ENCODE measurements at regions not wholly inside any gene's neighbourhood (a gene's known extent, or its start where the extent isn't known, plus 50 kb on each side); places are given as distances from the start of the nearest gene placed in this dataset.

GRCh38 chr17:63095459-63095858, 129.4 kb downstream of the TANC2 start:
- no peak for TF ChIP-seq RAD21 (IDR thresholded peaks at IDR 0.05; ENCODE audit: low read depth)

DNA sequence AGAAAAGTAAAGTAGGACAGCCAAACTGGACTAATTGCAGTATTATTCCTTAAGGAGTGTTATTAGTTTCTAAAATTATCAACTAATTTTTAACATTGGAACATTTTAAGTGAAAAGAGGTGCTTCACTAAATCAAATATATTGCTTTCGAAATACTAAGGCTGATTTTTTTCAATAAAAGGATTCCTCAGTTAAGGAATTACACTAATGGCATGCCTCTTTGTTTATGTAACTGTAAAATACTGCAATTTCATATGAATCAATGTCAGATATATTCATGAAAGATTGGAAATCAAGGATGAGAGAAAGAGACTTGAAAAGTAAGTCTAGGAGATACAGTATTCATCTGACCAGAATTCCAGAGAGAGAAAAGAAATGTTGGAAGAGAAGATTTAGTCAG, 129.8 kb downstream of the TANC2 start:
- no peak for TF ChIP-seq TEAD4 (IDR thresholded peaks at IDR 0.05)
- TF ChIP-seq, protein P1, sequence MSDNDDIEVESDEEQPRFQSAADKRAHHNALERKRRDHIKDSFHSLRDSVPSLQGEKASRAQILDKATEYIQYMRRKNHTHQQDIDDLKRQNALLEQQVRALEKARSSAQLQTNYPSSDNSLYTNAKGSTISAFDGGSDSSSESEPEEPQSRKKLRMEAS (IDR thresholded peaks at IDR 0.05) = no peak
- TF ChIP-seq TCF12 (IDR thresholded peaks at IDR 0.05; ENCODE audit: low read depth) = no peak
- no peak for TF ChIP-seq ZBTB7A (IDR thresholded peaks at IDR 0.05; ENCODE audit: low read depth)
- no peak for TF ChIP-seq EGR1 (IDR thresholded peaks at IDR 0.05)
- no peak for TF ChIP-seq RAD21 (IDR thresholded peaks at IDR 0.05; ENCODE audit: low read depth)
- TF ChIP-seq USF1 (IDR thresholded peaks at IDR 0.05) = no peak
- TF ChIP-seq EP300 (IDR thresholded peaks at IDR 0.05; ENCODE audit: borderline replicate concordance) = no peak
- no peak for TF ChIP-seq TAF1 (IDR thresholded peaks at IDR 0.05; ENCODE audit: low read depth)
- TF ChIP-seq CREB1 (IDR thresholded peaks at IDR 0.05; ENCODE audit: low read depth) = no peak
- TF ChIP-seq FOXM1 (IDR thresholded peaks at IDR 0.05; ENCODE audit: borderline replicate concordance, low read depth) = no peak

DNA sequence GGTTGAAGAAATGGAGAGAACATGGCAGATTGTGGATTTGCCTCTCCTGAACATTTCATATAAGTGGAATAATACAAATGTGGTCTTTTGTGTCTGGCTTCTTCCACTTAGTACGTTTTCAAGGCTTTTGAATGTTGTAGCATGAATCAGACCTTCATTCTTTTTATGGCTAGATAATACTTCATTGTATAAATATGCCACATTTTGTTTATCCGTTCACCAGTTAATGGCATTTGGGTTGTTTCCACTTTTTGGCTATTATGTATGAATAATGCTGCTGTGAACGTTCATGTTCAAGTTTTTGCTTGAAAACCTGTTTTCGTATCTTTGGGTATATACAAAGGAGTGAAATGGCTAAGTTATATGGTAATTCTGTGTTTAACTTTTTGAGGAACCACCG, 130.4 kb downstream of the TANC2 start:
- no peak for TF ChIP-seq FOXM1 (IDR thresholded peaks at IDR 0.05; ENCODE audit: borderline replicate concordance, low read depth)
- TF ChIP-seq, protein P1 (IDR thresholded peaks at IDR 0.05) = no peak
- TF ChIP-seq CEBPB (IDR thresholded peaks at IDR 0.05) = no peak
- TF ChIP-seq, protein P2, sequence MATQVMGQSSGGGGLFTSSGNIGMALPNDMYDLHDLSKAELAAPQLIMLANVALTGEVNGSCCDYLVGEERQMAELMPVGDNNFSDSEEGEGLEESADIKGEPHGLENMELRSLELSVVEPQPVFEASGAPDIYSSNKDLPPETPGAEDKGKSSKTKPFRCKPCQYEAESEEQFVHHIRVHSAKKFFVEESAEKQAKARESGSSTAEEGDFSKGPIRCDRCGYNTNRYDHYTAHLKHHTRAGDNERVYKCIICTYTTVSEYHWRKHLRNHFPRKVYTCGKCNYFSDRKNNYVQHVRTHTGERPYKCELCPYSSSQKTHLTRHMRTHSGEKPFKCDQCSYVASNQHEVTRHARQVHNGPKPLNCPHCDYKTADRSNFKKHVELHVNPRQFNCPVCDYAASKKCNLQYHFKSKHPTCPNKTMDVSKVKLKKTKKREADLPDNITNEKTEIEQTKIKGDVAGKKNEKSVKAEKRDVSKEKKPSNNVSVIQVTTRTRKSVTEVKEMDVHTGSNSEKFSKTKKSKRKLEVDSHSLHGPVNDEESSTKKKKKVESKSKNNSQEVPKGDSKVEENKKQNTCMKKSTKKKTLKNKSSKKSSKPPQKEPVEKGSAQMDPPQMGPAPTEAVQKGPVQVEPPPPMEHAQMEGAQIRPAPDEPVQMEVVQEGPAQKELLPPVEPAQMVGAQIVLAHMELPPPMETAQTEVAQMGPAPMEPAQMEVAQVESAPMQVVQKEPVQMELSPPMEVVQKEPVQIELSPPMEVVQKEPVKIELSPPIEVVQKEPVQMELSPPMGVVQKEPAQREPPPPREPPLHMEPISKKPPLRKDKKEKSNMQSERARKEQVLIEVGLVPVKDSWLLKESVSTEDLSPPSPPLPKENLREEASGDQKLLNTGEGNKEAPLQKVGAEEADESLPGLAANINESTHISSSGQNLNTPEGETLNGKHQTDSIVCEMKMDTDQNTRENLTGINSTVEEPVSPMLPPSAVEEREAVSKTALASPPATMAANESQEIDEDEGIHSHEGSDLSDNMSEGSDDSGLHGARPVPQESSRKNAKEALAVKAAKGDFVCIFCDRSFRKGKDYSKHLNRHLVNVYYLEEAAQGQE (IDR thresholded peaks at IDR 0.05; ENCODE audit: low read depth) = no peak
- no peak for TF ChIP-seq CREB1 (IDR thresholded peaks at IDR 0.05; ENCODE audit: low read depth)
- TF ChIP-seq YY1 (IDR thresholded peaks at IDR 0.05; ENCODE audit: low read depth) = no peak
- TF ChIP-seq NFIC (IDR thresholded peaks at IDR 0.05) = no peak
- TF ChIP-seq EGR1 (IDR thresholded peaks at IDR 0.05) = no peak
- no peak for TF ChIP-seq TAF1 (IDR thresholded peaks at IDR 0.05; ENCODE audit: low read depth)
- no peak for TF ChIP-seq USF1 (IDR thresholded peaks at IDR 0.05)
- TF ChIP-seq TEAD4 (IDR thresholded peaks at IDR 0.05) = no peak
- TF ChIP-seq ZBTB7A (IDR thresholded peaks at IDR 0.05; ENCODE audit: low read depth) = no peak
- no peak for TF ChIP-seq EP300 (IDR thresholded peaks at IDR 0.05; ENCODE audit: borderline replicate concordance)
- no peak for TF ChIP-seq RAD21 (IDR thresholded peaks at IDR 0.05; ENCODE audit: low read depth)

DNA sequence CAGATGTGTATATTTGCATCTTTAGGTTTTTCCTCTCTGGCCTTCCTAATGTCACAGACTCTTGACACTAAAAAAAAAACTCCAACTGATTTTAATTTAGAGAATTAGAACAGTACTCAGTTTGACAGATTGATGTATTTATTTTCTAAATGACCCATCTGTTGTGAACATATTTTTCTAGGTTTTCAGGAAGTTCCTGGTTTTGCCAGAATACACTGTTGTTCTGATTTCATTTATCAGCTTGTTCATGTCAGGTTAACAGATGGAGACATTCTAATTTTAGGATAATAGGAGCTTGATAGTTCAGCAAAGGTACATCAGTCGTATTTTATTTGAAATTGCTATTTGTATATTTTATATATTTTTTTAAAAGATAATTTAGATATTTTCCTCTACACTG, 133.4 kb downstream of the TANC2 start:
- TF ChIP-seq, protein P2 (IDR thresholded peaks at IDR 0.05; ENCODE audit: low read depth) = no peak

DNA sequence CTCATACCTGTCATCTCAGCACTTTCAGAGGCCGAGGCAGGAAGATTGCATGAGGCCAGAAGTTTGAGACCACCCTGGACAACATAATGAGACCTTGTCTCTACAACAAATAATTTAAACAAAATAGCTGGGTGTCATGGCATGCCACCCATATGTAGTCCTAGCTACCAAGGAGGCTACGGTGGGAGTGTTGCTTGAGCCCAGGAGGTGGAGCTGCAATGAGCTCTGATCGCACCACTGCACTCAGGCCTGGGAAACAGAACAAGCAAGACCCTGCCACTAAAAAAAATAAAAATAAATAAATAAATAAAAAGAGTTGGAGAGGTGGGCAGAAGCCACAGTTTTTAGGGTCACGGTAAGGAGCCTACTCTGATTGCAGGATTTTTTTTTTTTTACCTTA, 136.0 kb downstream of the TANC2 start:
- no peak for TF ChIP-seq CEBPB (IDR thresholded peaks at IDR 0.05)
- no peak for TF ChIP-seq RAD21 (IDR thresholded peaks at IDR 0.05; ENCODE audit: low read depth)
- TF ChIP-seq TEAD4 (IDR thresholded peaks at IDR 0.05) = no peak
- TF ChIP-seq EGR1 (IDR thresholded peaks at IDR 0.05) = no peak
- no peak for TF ChIP-seq YY1 (IDR thresholded peaks at IDR 0.05; ENCODE audit: low read depth)
- TF ChIP-seq, protein P1 (IDR thresholded peaks at IDR 0.05) = no peak
- TF ChIP-seq FOXM1 (IDR thresholded peaks at IDR 0.05; ENCODE audit: borderline replicate concordance, low read depth) = no peak
- TF ChIP-seq NFIC (IDR thresholded peaks at IDR 0.05) = no peak
- no peak for TF ChIP-seq USF1 (IDR thresholded peaks at IDR 0.05)
- TF ChIP-seq TCF12 (IDR thresholded peaks at IDR 0.05; ENCODE audit: low read depth) = no peak
- TF ChIP-seq, protein P2 (IDR thresholded peaks at IDR 0.05; ENCODE audit: low read depth) = no peak
- no peak for TF ChIP-seq EP300 (IDR thresholded peaks at IDR 0.05; ENCODE audit: borderline replicate concordance)
- TF ChIP-seq ZBTB7A (IDR thresholded peaks at IDR 0.05; ENCODE audit: low read depth) = no peak
- TF ChIP-seq CREB1 (IDR thresholded peaks at IDR 0.05; ENCODE audit: low read depth) = no peak
- no peak for TF ChIP-seq TAF1 (IDR thresholded peaks at IDR 0.05; ENCODE audit: low read depth)
